GM18508 (cell line): ENCODE measurements at regions not wholly inside any gene's neighbourhood (a gene's known extent, or its start where the extent isn't known, plus 50 kb on each side); places are given as distances from the start of the nearest gene placed in this dataset.
A peak's percentile ranks its signal among the peaks of the same experiment; 100 is the strongest.

ENCODE experiments used
- ATAC-seq: cut with Tn5 transposase; IDR thresholded peaks from one replicate; pipeline ENCODE4 v1.9.1; 2021; ENCODE audit warnings: moderate number of reproducible peaks; ENCODE audit not compliant: insufficient read depth, unreplicated experiment

DNA sequence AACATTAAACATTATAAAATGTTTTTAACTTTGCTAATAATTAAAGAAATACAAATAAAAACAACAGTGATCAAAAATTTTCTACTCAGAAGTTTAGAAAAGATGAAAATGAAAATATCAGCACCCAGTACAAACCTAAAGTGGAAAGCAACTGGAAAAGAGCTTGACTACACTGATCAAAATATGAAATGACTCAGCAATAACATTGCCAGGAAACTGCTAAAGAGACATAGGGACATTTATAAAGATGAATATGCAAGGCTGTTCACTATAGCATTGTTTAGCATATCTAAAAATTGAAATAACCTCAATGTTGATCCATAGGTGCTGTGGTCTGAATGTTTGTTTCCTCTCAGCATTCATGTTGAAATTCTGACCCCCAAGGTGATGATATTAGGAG, 88.5 kb upstream of the NOCT start:
- ATAC-seq, result no peak

DNA sequence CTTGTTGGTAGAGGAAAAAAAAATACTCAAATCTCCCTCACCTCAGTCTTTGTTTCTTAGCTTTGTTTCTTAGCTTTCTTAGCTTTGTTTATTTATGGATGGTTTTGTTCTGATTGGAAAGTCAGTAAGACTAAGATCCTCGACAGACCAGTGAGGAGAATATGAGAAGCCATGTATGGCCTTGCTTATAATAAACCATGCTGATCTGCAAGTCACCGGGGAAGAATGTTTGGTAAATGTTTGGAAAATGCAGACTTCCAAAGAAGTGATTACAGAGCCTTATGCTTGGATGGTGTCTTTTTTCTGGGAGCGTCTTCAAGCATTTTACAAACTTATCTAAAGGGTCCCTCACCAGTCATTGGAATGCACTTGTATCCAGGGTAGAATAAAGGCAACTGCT, 90.1 kb upstream of the NOCT start:
- ATAC-seq, result no peak

DNA sequence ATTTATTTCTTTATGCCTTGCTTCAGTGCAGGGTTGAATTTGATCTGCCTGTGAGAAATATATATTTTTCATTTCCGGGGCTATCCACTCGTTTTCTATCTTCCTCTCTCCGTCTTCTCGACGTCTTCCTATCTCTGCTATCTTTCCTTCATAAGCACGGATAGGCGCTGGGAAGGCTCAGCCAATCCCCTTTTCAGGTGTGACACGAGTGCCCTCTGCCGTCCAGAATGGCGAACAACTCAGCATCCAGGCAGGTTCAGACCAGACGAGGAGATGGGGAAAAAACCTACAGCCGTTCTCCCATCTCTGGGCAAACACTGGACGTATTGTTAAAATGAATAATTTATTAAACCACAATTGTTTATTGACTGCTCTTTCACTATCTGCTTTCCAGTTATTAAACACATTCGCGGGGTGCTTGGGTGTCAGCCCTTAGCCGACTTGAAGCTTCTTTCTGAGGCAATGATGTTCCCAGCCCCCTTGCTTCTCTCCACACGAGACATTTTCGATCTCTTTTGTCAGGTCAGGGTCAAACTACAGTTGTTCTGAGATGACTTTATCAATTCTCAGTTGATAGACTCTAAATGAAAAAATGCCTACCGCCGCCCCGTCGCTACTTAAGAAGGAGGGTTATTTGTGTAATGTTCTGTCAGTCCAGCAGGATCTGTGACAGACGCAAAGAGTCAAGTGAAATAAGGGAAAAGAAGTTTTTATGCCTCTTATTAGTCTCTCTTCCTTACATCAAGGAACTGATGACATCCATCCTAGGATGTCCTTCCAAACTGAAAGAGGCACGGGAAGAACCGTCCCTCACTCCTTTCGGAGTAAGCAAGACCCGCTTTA, 96.3 kb upstream of the NOCT start:
- peak; percentile 68 for ATAC-seq

DNA sequence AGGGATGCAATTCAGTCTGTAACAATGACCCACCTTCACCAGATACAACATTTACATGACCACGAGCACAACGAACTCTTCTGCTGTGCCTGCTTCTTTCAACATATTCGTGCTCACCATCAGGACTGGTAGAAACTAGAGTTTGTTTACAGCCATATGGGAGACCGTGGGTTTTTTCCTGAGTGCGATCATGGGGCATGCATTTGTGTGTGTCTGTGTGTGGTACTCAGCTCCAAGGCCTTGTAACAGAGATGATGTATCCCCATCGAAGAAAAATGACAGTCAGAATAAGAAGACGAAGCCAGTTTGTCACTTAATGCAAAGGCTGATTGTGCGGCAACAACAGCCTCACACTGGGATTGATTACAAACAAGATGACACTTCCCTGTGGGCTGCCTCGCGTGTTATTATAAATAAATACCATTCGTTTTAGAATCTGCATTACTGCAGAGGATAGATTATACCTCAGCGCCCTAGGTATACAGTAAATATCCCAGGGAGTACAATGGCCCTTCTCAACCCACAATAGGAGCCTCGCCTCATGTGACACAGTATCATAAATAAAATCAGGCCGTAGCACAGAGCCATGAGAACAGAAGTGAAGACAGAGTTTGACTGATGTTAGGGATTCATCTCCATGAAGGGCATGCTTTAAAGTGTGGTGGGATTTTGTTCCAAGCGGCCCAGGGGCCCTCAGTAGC, 97.3 kb upstream of the NOCT start:
- no peak for ATAC-seq

DNA sequence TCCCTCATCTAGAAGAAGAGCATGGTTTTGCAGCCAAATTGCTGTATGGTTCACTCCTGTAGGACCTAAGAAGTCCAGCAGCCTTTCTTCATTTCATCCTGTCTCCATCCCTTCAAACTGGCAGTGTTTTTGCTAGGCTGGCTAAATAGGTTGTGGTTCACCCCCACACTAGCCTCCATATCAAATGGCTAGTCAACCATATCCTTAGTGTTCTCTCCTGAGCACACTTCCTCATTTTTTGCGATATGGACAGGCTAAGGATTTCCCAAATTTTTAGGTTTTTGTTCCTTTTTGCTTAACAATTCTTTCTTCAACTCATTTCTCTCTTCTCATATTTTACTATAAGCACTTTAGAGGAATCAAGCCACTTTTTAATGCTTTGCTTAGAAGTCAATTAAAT, 98.8 kb upstream of the NOCT start:
- no peak for ATAC-seq

DNA sequence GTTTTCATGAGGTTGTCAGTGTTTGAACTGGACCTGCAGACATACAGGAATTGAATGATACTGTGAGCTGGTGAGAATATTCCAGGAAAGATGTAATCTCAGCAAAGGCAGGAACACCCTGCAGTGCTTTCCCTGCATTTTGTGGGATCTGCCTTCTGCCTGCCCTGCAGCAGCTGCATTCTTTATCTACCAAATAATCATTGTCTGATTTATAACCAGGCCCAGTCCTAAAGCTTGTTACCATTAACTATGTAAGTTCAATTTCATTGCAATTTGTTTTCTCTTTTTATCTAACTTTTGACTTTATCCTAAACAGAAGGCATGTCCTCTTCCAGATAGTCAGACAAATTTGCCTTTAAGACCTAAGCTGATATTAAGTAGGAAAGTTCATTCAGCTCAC, 99.8 kb upstream of the NOCT start:
- no peak for ATAC-seq

DNA sequence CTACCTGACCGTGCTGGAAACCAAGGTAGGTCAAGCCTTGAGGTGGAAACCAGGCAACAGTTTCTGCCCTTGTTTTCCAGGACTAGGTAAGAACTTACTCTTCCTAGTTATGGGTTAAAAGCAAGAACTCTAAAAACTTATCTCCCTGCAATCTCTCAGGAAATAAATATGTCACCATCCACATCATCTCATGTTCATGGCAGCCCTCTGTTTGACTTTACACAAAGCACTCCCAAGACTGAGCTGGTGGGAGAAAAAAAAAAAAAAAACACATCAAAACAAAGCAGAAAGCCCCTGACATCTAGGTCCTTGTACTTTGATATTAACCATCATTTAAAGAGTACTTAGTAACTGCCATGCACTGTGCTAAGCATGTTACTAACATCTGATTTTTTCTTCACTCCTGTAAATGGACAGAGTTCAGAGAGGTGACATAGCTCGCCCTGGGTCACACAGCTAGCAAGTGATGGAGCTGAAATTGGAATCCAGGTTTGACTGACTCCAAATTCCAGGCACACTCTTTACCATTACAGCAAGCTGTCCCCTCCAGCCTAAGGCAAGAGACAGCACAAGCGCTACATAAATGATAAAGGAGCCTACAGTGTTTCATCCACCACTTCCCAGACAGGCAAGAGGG, 102.8 kb upstream of the NOCT start:
- ATAC-seq, result no peak

DNA sequence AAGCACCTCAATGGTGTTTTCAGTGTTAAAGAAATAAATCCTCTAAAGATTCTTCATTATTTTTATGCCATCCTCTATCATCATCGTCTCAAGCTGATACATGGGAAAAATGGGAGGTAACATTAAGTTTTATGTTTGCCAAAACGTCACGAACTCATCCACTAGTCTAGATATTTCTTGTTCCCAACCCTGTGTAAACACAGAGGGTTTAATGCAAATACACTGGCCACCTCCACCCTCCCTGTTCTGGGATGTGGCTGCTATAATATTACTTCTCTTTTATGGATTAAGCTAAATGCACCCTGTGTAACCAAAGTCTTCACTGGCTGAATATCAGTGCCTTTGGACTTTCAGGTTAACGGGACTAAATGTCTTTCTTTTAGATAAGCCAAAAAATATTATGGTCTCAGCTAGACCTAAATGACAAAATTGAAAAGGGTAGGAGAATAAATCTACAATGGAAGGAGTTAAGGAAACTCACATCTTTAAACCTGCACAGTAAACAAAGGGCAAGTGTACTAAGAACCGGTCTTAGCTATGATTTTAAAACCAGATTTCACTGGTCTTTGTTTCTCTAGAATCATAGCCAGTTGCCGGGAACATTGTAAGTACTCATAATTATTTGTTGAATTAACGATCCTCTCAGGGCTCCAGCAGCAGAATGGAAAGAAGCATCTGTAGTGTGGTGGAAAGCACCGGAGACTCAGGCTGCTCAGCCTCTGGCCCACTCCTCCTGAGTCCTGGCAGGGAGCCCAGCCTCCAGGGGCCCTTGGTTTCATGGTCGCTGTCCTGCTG, 103.5 kb upstream of the NOCT start:
- no peak for ATAC-seq

DNA sequence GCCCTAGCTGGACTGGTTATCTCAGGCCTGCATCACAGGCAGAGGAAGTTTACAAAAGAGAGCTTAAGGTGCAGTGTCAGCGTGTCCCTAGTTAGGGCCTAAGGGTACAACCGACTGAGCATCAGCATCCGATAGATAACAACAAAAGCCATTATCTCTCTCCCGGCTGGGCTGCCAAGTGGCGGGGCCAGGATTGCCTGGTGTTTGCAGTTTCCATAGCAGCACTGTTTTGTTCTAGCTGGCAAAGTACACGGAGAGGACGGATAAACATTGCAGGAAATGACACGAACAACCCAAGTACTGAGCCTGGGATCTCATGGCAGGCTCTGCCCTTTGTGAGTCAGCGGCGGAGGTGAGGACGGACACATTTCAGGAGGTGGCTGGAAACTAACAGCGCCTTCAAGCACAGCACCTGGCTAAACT, 104.7 kb upstream of the NOCT start:
- no peak for ATAC-seq

DNA sequence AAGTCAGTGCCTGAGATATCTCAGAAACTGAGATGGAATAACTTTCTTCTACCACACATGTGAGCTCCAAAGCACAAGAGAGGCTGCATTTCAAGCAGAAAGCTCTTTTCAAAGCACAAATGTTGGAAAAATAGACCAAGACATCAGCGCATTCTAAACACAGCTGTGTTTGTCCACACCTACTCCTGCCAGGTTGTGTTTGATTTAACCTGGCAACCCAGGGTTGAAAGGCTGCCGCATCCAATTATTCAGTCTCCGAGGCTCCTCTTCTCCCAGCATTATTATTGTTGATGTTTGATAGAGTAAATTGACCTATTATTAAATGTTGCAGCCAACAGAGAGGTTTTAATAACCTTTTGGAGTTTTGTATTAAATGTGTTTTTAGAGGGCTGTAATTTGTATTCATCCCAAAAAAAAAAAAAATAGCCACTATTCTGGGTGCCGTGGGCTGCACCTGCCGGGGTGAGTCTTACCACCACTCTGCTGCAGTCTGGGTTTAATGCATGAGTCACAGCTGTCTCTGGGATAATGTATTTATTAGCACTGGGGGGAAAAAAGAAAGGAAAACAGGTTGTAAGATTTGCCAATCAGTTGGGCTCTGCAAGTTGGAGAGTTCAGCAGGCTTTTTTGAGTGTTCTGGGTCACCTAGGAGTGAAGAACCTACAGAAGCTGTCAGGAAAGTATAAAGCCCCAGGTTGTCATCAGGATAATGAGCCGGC, 105.2 kb upstream of the NOCT start:
- ATAC-seq, result no peak

DNA sequence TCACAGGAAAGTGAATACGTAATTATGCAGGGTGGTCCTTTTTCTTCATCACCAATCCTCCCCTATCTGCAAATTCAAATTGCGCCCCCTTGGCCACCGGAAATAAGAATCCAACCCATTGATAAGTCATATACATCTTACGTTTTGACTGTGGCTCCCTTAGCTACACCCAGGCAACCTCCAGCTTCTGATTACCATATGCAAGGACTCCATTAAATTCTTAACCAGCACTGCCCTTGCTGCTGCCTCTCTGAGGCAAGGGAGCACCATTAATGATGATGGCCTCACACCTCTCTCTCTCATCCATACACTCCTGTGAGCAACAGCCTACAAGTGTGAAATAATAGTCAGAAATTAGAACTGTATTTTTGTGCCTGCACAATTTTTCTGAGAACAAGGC, 106.0 kb upstream of the NOCT start:
- ATAC-seq, result no peak

DNA sequence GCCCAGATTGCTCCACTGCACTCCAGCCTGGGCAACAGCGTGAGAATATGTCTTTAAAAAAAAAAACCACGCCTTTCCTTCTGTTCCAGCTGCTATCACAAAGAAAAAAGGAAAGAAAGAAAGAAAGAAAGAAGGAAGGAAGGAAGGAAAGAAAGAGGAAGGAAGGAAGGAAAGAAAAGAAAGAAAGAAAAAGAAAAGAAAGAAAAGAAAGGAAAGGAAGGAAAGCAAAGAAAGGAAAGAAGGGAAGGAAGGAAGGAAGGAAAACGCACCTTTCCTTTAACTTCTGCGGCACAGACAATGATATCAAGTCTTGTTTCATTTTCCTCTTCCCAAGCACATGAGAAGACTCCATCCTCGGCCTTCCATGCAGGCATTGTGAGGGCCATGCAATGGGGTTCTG, 107.4 kb upstream of the NOCT start:
- no peak for ATAC-seq

DNA sequence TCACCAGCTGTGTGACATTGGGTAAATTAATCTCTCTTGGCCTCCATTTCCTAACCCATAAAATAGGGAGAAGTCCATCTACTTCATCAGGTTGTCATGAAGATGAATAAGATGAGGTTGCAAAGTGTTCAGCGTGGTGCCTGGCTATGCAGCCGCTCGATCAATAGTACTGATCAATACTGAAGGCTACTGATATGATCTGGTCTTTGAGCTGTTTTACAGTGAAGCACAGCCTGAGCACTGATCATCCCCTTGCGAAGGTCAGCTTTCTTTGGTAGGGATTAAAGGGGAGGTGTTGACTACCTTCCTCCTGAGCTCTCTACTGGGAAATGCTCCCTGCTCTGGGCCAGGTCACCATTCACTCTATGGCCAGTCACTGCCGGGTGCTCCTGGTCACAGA, 108.4 kb upstream of the NOCT start:
- ATAC-seq, result no peak

DNA sequence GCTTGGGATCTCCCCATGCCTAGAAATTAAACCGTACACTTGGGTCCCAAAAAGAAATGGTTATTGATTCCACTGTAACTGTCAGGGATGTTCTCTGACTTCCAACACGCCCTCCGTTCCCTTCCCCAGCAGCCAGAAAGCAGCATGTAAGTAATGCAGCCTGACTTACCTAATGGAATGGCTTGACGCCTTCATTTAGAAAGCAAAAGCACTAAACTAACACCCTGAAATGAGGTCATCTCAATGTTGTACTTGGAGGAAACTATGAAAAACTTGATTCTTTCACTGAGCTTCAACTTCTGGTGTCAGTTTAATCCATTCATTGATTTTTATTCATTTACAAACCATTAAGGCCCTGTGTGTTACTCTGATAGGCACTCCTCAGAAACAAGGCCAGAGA, 110.8 kb upstream of the NOCT start:
- no peak for ATAC-seq

DNA sequence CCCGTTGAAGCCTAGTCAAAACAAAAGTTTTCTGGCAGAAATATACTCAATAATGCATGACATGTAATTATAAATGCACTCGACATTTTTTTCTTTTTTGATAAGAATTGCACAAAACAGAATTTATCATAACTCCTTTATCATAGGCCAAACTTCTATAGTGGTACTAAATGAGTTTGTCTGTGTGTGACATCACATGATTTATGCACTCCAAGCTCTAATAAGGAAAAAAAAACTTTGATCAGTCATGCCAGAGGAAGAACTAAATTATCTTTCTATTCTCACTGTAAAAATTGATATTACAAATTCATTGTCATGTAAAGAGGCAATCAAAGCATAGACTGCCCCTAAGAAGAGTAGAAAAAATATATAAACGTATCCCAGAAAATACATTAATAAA, 112.4 kb upstream of the NOCT start:
- ATAC-seq, result no peak

DNA sequence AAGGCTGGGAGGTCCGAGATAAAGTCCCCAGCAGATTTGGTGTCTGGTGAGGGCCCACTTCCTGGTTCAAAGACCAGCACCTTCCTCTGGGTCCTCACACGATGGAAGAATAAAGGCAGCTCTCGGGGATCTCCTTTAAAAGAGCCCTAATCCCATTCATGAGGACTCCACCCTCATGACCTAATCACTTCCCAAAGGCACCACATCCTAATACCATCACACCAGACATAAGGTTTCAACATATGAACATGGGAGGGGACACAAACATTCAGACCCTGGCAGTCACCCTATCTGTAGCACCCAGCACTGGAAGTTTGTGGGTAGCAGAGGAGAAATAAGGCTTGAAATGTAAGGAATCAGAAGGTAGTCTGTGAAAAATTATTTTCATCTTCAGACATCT, 112.9 kb upstream of the NOCT start:
- ATAC-seq, result no peak

DNA sequence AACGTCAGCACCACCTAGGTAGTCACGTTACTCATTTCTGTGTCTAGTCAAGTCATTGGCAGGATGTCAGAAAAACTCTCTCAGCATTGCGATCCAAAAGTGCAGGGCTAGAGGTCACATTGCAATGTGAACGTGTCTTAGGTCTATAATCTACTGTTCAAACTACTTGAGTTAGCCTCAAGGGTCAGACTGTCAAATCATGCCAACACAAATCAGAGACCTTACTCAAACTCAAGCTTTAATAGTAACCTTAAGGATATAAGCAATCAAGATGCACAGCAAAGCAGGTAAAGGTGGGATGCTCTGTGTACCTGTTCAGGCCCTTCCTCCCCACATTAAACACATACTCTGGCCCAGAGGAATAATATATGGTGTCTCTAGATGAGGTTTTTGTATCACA, 114.4 kb upstream of the NOCT start:
- ATAC-seq, result no peak

DNA sequence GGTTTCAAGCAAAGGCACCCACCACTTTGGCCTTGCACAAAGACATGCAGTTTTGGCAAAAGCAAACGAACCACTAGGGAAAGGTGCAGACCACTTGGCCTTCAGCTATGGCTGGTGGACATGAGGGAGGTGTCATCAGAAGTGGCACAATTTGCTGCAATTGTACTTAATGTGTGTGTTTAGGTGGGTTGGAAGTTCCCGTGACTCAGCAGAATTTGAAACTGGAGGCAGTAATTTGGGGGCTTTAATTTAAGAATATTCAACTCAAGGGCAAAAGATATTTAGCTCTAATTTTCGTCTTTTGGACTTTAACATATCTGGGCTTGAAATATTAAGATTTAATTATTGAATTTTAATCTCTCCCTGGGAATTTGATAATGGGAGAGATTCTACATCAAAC, 115.6 kb upstream of the NOCT start:
- no peak for ATAC-seq

DNA sequence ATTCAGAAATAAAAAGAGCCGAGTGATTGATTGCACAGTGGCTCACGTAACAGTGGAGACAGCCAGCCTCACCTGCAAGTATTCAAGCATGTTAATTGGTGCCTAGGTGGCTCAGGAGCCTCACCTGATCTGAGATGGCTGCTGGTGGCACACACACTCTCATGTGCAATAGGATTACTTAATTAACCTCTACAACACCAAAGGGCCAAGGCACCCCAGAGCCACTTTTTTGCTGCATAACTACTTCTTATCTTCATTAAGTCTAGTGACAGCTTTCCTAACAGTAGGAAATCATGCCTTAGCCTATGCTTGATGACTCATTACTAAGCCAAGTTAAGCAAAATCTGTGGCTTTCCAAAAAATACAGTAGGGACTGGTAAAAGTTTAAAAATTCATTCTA, 117.3 kb upstream of the NOCT start:
- ATAC-seq, result no peak

DNA sequence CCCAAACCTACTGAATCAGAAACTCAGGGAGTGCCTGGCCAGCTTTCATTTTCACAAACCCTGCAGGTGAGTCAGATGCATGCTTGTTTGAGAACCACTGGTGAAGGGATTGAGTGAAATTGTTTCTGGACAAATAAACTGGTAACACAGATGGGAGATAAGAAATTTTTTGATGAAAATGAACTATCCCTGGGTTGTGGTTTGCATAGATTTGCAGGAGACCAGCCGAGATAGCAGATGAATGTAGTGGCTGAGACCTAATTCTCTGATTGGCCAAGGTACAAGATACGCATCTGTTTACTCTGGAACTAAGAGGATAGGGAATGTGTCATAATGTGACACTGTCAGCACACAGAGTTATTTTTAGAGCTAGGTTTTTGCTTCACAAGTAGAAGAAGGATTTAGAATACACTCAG, 117.8 kb upstream of the NOCT start:
- no peak for ATAC-seq
